ENCODE measurements at regions not wholly inside any gene's neighbourhood (a gene's known extent, or its start where the extent isn't known, plus 50 kb on each side); places are given as distances from the start of the nearest gene placed in this dataset.

DNA sequence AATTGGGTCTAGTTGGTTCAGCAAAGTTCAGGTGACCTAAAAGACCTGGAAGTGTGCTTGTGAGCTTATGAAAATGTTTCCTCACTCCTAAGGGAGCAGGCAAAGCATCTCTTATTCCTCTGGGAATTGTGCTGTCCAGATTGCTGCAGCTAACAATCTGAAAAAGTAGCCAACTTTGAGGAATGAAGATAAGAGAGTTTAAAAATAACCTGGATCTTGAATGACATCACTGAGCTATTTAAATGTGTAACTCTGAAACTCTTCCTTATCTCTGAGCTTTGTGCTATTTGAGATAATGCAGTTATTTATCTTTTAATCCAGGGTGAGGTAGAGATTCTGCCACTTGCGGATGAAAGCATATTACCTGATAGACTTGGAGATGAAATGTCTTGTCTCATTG lies 384.8 kb downstream of the PPP4R3C start:
- H3K4me3 ChIP-seq (ENCODE audit: low read length): no peak overlapping the region
- H3K27ac ChIP-seq (ENCODE audit: low read depth, low read length): no peak overlapping the region
- no peaks in the 10 kb centered on the region for H3F3A ChIP-seq (ENCODE audit: control insufficient read depth, insufficient read depth)
- TF ChIP-seq, protein P1, sequence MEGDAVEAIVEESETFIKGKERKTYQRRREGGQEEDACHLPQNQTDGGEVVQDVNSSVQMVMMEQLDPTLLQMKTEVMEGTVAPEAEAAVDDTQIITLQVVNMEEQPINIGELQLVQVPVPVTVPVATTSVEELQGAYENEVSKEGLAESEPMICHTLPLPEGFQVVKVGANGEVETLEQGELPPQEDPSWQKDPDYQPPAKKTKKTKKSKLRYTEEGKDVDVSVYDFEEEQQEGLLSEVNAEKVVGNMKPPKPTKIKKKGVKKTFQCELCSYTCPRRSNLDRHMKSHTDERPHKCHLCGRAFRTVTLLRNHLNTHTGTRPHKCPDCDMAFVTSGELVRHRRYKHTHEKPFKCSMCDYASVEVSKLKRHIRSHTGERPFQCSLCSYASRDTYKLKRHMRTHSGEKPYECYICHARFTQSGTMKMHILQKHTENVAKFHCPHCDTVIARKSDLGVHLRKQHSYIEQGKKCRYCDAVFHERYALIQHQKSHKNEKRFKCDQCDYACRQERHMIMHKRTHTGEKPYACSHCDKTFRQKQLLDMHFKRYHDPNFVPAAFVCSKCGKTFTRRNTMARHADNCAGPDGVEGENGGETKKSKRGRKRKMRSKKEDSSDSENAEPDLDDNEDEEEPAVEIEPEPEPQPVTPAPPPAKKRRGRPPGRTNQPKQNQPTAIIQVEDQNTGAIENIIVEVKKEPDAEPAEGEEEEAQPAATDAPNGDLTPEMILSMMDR (IDR thresholded peaks at IDR 0.05; ENCODE audit: low read depth, low read length, poor library complexity, severe bottlenecking): no peak
- TF ChIP-seq EZH2phosphoT487 (IDR thresholded peaks at IDR 0.05; ENCODE audit: borderline replicate concordance, low read length): no peak
- no peaks in the 10 kb centered on the region for H3K9me2 ChIP-seq (replicated peaks; ENCODE audit: control insufficient read depth, low read length)
- H3K27me3 ChIP-seq (ENCODE audit: control insufficient read depth, low read length): no peaks in the 10 kb centered on the region
- no peaks in the 10 kb centered on the region for H4K20me1 ChIP-seq (ENCODE audit: control insufficient read depth, insufficient read depth, low read depth, low read length)
- no peaks in the 10 kb centered on the region for H3K79me2 ChIP-seq (ENCODE audit: control insufficient read depth, low read length)
- H3K36me3 ChIP-seq (ENCODE audit: control insufficient read depth, low read length): no peaks in the 10 kb centered on the region
- no peak overlapping the region for H3K4me2 ChIP-seq (ENCODE audit: low read length)
- no peaks in the 10 kb centered on the region for H3K4me1 ChIP-seq (ENCODE audit: control insufficient read depth, low read length)
- H3K9me3 ChIP-seq (ENCODE audit: control insufficient read depth, insufficient read depth, low read length): no peaks in the 10 kb centered on the region

DNA sequence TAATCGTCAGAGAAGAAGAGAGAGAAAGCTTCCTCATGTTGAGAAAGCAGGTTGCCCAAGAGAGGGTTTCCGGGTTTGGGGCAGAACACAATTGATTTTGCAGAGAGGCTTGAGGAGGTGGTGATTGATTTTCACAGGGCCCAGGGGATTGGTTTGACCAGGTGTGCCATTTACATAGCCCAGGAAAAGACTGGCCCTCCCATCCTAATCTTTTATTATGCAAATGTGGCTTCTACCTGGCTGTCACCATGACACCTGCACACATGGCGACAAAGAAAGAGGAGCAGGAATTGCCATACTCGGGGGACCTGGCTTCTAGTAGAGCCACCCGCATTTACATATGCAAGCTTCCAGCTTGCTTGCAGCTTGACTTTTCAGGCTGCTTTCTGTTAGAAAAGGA lies 405.3 kb downstream of the PPP4R3C start:
- H3K79me2 ChIP-seq (ENCODE audit: control insufficient read depth, low read length): no peaks in the 10 kb centered on the region
- H3K9me3 ChIP-seq (ENCODE audit: control insufficient read depth, insufficient read depth, low read length): no peaks in the 10 kb centered on the region
- H3K27ac ChIP-seq (ENCODE audit: low read depth, low read length): no peak overlapping the region
- H3K4me2 ChIP-seq (ENCODE audit: low read length): no peak overlapping the region
- TF ChIP-seq, protein P1 (IDR thresholded peaks at IDR 0.05; ENCODE audit: low read depth, low read length, poor library complexity, severe bottlenecking): no peak
- no peak for TF ChIP-seq EZH2phosphoT487 (IDR thresholded peaks at IDR 0.05; ENCODE audit: borderline replicate concordance, low read length)
- no peaks in the 10 kb centered on the region for H3K27me3 ChIP-seq (ENCODE audit: control insufficient read depth, low read length)
- H4K20me1 ChIP-seq (ENCODE audit: control insufficient read depth, insufficient read depth, low read depth, low read length): no peaks in the 10 kb centered on the region
- no peaks in the 10 kb centered on the region for H3F3A ChIP-seq (ENCODE audit: control insufficient read depth, insufficient read depth)
- H3K9me2 ChIP-seq (replicated peaks; ENCODE audit: control insufficient read depth, low read length): no peaks in the 10 kb centered on the region
- H3K36me3 ChIP-seq (ENCODE audit: control insufficient read depth, low read length): no peaks in the 10 kb centered on the region
- no peaks in the 10 kb centered on the region for H3K4me1 ChIP-seq (ENCODE audit: control insufficient read depth, low read length)
- H3K4me3 ChIP-seq (ENCODE audit: low read length): no peak overlapping the region

DNA sequence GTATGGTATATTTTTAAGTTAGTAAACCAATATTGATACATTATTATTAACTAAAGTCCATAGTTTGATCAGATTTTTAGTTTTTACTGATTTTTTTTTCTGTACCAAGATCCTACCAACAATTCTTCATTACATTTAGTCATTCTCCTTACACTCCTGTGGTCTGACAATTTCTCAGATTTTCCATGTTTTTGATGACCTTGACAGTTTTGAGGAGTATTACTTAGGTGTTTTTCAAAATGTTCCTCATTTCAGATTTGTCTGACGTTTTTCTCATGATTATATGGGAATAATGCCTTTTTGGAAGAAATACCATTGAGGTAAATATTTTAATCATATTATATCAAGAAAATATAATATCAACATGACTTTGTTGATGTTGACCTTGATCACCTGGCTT lies 423.8 kb downstream of the PPP4R3C start:
- H3K9me3 ChIP-seq (ENCODE audit: control insufficient read depth, insufficient read depth, low read length): no peaks in the 10 kb centered on the region
- H3K9me2 ChIP-seq (replicated peaks; ENCODE audit: control insufficient read depth, low read length): no peaks in the 10 kb centered on the region
- no peaks in the 10 kb centered on the region for H3K79me2 ChIP-seq (ENCODE audit: control insufficient read depth, low read length)
- H3K27ac ChIP-seq (ENCODE audit: low read depth, low read length): no peak overlapping the region
- no peak overlapping the region for H3K4me3 ChIP-seq (ENCODE audit: low read length)
- no peak for TF ChIP-seq EZH2phosphoT487 (IDR thresholded peaks at IDR 0.05; ENCODE audit: borderline replicate concordance, low read length)
- TF ChIP-seq, protein P1 (IDR thresholded peaks at IDR 0.05; ENCODE audit: low read depth, low read length, poor library complexity, severe bottlenecking): no peak
- H3F3A ChIP-seq (ENCODE audit: control insufficient read depth, insufficient read depth): no peaks in the 10 kb centered on the region
- H3K36me3 ChIP-seq (ENCODE audit: control insufficient read depth, low read length): no peaks in the 10 kb centered on the region
- no peaks in the 10 kb centered on the region for H4K20me1 ChIP-seq (ENCODE audit: control insufficient read depth, insufficient read depth, low read depth, low read length)
- no peak overlapping the region for H3K4me2 ChIP-seq (ENCODE audit: low read length)
- no peaks in the 10 kb centered on the region for H3K4me1 ChIP-seq (ENCODE audit: control insufficient read depth, low read length)
- H3K27me3 ChIP-seq (ENCODE audit: control insufficient read depth, low read length): no peaks in the 10 kb centered on the region

DNA sequence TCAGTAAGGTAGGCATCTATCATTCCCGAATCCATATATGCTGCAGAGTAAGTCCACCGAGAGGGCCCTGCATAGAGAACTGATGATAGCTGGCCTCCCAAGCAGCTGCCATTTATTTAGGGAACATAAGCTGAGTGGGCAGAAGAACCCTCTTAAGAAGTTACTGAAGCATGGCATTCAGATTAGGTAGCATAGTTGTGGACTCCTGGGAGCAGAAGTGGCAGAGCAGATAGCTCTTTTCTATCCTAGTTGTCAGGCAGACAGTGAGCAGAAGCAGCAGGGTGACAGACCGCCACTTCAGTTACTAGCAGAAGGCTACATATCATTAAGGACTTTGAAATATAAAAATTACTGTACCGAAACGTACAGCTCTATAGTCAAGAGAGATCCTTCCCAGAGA lies 454.7 kb downstream of the PPP4R3C start:
- no peak overlapping the region for H3K4me2 ChIP-seq (ENCODE audit: low read length)

More for the DNA sequence above, 454.7 kb downstream of the PPP4R3C start:
- Histone ChIP-seq H3K4me1 (ENCODE audit: control insufficient read depth, low read length) (no peaks in the 10 kb centered on the region), H3K27me3 (ENCODE audit: control insufficient read depth, low read length) (no peaks in the 10 kb centered on the region), H3K36me3 (ENCODE audit: control insufficient read depth, low read length) (no peaks in the 10 kb centered on the region), H3K9me2 (replicated peaks; ENCODE audit: control insufficient read depth, low read length) (no peaks in the 10 kb centered on the region), H3K4me3 (ENCODE audit: low read length) (no peak overlapping the region), H3K27ac (ENCODE audit: low read depth, low read length) (no peak overlapping the region), H3K9me3 (ENCODE audit: control insufficient read depth, insufficient read depth, low read length) (no peaks in the 10 kb centered on the region), H4K20me1 (ENCODE audit: control insufficient read depth, insufficient read depth, low read depth, low read length) (no peaks in the 10 kb centered on the region), H3K79me2 (ENCODE audit: control insufficient read depth, low read length) (no peaks in the 10 kb centered on the region), H3F3A (ENCODE audit: control insufficient read depth, insufficient read depth) (no peaks in the 10 kb centered on the region)
- no peak for TF ChIP-seq EZH2phosphoT487 (IDR thresholded peaks at IDR 0.05; ENCODE audit: borderline replicate concordance, low read length)
- TF ChIP-seq, protein P1 (IDR thresholded peaks at IDR 0.05; ENCODE audit: low read depth, low read length, poor library complexity, severe bottlenecking): no peak
